Sciatic nerve (tissue), 2 donors: ENCODE measurements at regions not wholly inside any gene's neighbourhood (a gene's known extent, or its start where the extent isn't known, plus 50 kb on each side); places are given as distances from the start of the nearest gene placed in this dataset.

Source experiments
- ATAC-seq: fragments of 200-7000 bp; cut with Tn5 transposase; one replicate; pipeline ENCODE4 v1.9.1; 2020; ENCODE audit warnings: mild to moderate bottlenecking, moderate library complexity
- DNase-seq: peaks from one replicate; pipeline ENCODE4 v3.0.0-alpha.2; 2020; ENCODE audit warnings: low spot score
- intact Hi-C: fragments of 100-400 bp; cut with DNase I; formaldehyde crosslinking; loops from one replicate; pipeline ENCODE4 v1.14.2; 2022
- donor health status: DM: no; HTN: no; CAD: no.
- donor health status: DM: no; HTN: no; CAD: no.

DNA sequence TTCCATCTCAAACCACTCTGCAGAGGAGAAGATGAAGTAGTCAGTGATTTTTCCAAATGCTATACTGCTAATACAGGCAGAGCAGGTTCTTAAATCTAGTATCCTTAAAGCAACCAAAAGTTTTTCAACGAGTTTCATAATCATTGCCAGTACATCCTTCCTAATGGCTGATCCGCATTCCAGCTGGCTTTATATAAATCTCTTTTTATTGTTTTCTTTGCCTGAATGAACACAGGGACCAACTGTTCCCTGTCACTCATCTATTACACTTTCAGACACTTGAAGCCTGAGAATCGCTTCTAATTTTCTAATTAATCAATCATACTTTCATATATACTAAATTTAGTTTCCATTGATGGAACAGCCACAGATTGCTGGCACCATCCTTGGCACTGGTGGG is 508.6 kb downstream of the RAB28 start:
- DNase-seq (no peak), ATAC-seq (no peak)
- intact Hi-C loops = no loop called here

DNA sequence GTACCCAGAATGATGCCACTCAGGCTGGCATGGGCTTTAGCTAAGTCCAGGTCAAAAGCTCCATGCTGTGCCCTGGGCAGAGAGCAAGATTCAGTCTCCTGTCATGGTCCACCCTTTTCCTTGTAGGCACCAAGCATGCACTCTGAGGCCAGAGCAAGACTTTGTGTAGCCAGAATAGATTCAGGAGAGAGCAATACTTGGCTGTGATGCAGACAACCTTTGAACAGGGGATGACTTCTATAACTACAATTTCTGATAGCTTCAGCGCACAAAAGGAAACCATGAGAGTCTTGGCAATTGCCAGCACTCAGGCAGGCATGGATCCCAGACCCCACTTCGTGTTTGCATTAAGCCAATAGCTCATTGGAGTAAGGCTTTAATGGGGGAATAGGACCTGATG is 510.6 kb downstream of the RAB28 start:
- intact Hi-C loops = no loop called here
- no peak for DNase-seq
- ATAC-seq = no peak

GRCh38 chr4:12968345-12968744 is 515.8 kb downstream of the RAB28 start:
- intact Hi-C loops = no loop called here
- ATAC-seq (no peak), DNase-seq (no peak)

DNA sequence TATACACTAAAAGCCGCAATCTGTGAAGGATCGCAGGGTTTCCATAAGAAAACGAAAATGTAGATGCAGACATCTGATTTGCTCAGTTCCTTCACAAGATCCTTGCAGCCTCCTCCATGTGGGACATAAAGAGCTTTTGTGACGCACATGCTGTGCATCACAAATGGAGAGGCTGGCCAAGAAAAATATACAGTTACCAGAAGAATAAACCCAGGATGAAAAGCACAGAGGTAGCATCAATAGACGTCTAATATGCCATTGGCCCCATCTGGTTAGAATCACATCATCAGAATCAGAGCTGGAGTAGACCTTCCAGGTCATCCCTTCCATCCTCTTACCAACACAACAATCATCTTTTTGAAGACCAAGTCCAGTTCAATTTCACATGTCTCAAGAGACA is 517.4 kb downstream of the RAB28 start:
- ATAC-seq = no peak
- intact Hi-C loops = no loop called here
- no peak for DNase-seq

GRCh38 chr4:12965334-12965733 is 518.8 kb downstream of the RAB28 start:
- intact Hi-C loops = no loop called here
- no peak for ATAC-seq
- no peak for DNase-seq

DNA sequence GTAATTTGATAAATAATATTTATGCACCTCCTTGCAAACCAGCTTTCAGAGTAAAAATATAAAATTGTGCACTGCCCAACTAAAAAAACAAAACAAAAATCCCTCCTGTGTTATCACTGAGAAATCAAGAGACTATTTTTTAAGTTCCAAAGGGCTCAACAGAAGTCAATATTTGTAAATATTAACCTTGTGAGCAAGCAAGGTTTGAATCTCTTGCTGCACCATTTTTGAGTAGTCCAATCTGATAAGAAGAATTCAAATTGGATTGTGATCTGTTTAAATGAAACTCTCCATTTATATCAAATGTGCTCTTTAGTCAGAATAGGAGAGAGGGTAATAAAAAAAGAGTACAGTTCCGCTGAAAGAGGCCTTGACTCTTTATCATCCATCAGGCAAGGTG is 520.2 kb downstream of the RAB28 start:
- no peak for DNase-seq
- intact Hi-C loops = no loop called here
- no peak for ATAC-seq

GRCh38 chr4:12963291-12963690 is 520.8 kb downstream of the RAB28 start:
- intact Hi-C loops = no loop called here
- ATAC-seq = no peak

GRCh38 chr4:12961713-12962112 is 522.4 kb downstream of the RAB28 start:
- no peak for DNase-seq
- ATAC-seq = no peak
- intact Hi-C loops = no loop called here

More at GRCh38 chr4:12963291-12963690, 520.8 kb downstream of the RAB28 start:
- DNase-seq = no peak

DNA sequence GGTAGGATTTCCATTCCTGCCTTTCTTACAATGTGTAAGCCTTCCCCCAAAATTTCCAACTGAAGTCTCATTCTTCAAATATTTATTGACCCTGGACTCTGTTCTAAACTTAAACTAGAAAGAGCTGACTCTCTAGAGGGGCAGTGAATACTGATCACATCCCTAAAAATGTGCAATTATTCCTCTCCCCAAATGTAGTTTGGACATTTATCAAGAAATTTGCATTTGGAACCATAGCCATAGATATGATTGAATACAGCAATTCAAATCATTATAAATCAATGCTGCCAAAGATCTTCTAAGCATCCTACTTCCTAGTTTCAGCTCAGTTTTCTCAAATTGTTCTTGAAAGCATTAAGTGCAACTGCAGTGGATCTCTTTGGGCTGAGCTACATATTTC is 525.7 kb downstream of the RAB28 start:
- DNase-seq (no peak), ATAC-seq (no peak)
- intact Hi-C loops = no loop called here

DNA sequence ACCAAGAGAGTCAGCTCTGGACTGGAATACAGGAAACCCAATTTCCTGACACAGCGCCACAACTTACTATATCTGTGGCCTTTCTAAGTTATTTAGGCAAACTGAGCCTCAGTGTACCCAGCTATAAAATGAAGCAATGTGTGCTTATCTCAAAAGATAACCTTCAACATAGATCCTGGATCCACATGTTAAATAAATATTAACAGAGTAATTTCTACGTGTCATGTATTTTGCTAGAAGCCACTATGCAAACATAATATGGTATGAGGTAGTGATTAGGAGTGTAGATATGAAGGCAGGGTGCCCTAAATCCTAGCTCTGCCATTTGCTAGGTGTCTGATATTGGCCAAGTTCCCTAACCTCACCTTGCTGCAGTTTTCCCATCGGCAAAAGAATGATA is 527.0 kb downstream of the RAB28 start:
- ATAC-seq (no peak), DNase-seq (no peak)
- intact Hi-C loops = no loop called here

- ATAC-seq (no peak), DNase-seq (no peak)
- intact Hi-C loops = no loop called here
Observed at GRCh38 chr4:12956026-12956425, 528.1 kb downstream of the RAB28 start.

DNA sequence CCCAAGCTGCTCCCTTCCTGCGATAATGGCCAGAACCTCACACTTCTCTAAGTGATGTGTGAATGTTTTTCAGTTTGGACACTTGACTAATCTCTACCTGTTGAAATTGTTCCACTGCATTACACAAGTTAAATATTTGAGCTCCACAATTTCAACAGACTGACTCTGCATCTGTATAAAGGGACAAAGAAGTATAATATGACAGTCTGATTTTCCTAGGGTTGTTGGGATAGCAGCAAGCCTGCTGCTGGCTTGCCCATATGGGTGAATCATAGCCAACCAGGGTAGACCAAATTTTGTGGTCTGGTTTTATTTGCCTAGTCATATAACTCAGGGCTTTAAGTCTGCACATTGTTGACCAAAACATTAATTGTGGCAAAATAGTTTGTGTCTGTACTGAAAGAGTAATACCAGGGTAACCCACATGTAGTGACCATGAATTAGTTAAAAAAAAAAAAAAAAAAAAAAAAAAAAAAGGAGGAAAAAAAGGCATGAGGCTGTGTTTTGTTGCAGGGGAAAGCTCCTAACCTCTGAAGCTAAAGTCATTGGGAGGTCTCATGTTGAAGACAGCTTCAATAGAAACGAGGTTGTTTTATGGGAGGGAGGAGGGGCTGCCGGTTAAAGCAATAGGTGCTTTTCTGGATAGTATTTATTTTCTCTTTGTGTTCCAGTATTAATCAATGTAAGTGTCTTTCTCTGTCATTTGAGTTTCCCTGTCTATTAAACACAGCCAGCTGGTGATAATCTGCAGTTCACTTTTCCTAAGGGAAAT is 534.2 kb downstream of the RAB28 start:
- DNase-seq = no peak
- intact Hi-C loops = no loop called here
- no peak for ATAC-seq

GRCh38 chr4:12943069-12943468 is 541.1 kb downstream of the RAB28 start:
- intact Hi-C loops = no loop called here
- DNase-seq (no peak), ATAC-seq (no peak)

GRCh38 chr4:12933760-12934221 is 550.3 kb downstream of the RAB28 start:
- DNase-seq (no peak), ATAC-seq (peak; percentile 20)
- intact Hi-C loops = no loop called here

DNA sequence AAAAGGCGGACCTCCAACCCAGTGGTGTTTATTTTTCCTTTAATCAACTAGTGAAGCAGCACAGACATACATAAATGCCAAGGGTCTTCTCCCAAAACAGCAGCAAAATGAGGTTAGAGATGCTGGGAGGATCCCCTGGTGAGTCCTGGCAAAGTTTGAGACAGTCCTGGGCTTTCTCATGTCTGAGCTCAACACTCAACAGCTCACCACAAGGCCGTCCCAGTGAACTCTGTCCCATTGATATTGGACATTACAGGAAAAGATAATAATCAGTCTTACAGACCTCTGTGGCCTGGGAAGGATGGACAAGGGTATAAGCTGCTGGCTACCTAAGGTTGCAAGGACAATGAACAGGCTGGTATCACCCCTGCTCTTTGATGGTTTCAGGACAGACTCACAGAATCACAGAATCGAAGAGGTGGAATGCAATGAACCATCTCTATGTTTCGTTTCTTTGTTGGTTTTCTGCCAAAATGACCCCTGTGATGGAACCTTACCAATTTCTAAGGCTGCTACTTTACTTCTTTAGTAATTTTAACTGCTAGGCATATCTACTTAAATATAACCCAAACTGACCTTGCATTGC is 551.8 kb downstream of the RAB28 start:
- DNase-seq (no peak), ATAC-seq (no peak)
- intact Hi-C loops = no loop called here

GRCh38 chr4:12929784-12930183 is 554.4 kb downstream of the RAB28 start:
- ATAC-seq (no peak), DNase-seq (no peak)
- intact Hi-C loops = no loop called here

DNA sequence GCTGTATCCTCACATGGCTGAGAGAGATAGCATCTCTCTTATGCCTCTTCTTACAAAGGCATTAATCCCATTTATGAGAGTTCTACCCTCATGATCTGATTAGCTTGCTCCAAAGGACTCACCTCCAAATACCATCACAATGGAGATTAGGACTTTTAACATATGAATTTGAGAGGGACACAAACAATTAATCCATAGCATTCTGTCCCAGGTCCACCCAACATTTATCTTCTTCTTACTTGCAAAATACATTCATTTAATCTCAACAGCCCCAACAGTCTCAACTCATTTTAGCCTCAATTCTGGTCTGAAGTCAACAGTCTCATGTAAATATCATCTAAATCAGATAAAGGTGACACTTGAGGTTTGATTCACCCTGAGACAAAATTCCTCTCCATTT is 555.4 kb downstream of the RAB28 start:
- ATAC-seq (no peak), DNase-seq (no peak)
- intact Hi-C loops = no loop called here

GRCh38 chr4:12926189-12927066 is 557.7 kb downstream of the RAB28 start:
- ATAC-seq = no peak
- no peak for DNase-seq
- intact Hi-C loops = no loop called here

GRCh38 chr4:12924728-12925320 is 559.3 kb downstream of the RAB28 start:
- DNase-seq (no peak), ATAC-seq (no peak)
- intact Hi-C loops = no loop called here

- ATAC-seq = no peak
- intact Hi-C loops = no loop called here
- no peak for DNase-seq
Observed at GRCh38 chr4:12924253-12924652, 559.9 kb downstream of the RAB28 start.
